Kidney tubule cell (primary cell): ENCODE measurements at regions not wholly inside any gene's neighbourhood (a gene's known extent, or its start where the extent isn't known, plus 50 kb on each side); places are given as distances from the start of the nearest gene placed in this dataset.

ENCODE experiments used
- DNase-seq: peaks from one replicate; pipeline ENCODE4 v3.0.0-alpha.2; 2018; ENCODE audit warnings: low spot score

GRCh38 chr16:73743665-73744496, 552.7 kb upstream of the PSMD7 start:
- no peak for DNase-seq

GRCh38 chr16:73739049-73739769, 557.4 kb upstream of the PSMD7 start:
- peak; percentile 34 for DNase-seq

GRCh38 chr16:73738266-73738665, 558.3 kb upstream of the PSMD7 start:
- no peak for DNase-seq

GRCh38 chr16:73737637-73738036, 559.0 kb upstream of the PSMD7 start:
- no peak for DNase-seq

- DNase-seq, result no peak
These were observed 560.7 kb upstream of the PSMD7 start for GRCh38 chr16:73735954-73736353.

GRCh38 chr16:73735018-73735417, 561.6 kb upstream of the PSMD7 start:
- peak; percentile 88 for DNase-seq

GRCh38 chr16:73732681-73733080, 563.9 kb upstream of the PSMD7 start:
- no peak for DNase-seq

GRCh38 chr16:73732143-73732542, 564.5 kb upstream of the PSMD7 start:
- no peak for DNase-seq

GRCh38 chr16:73730481-73731090, 566.0 kb upstream of the PSMD7 start:
- no peak for DNase-seq

- no peak for DNase-seq
These were observed 571.5 kb upstream of the PSMD7 start for GRCh38 chr16:73725156-73725555.

- no peak for DNase-seq
These were observed 572.1 kb upstream of the PSMD7 start for GRCh38 chr16:73724503-73724902.

- DNase-seq, result no peak
These were observed 579.2 kb upstream of the PSMD7 start for GRCh38 chr16:73717266-73717974.

- DNase-seq, result no peak
These were observed 581.6 kb upstream of the PSMD7 start for GRCh38 chr16:73714976-73715375.

GRCh38 chr16:73713778-73714495, 582.7 kb upstream of the PSMD7 start:
- DNase-seq, result peak; percentile 31

GRCh38 chr16:73713251-73713650, 583.4 kb upstream of the PSMD7 start:
- no peak for DNase-seq

GRCh38 chr16:73711406-73712080, 585.1 kb upstream of the PSMD7 start:
- DNase-seq, result no peak

- no peak for DNase-seq
These were observed 586.1 kb upstream of the PSMD7 start for GRCh38 chr16:73710526-73710925.

GRCh38 chr16:73707863-73708262, 588.8 kb upstream of the PSMD7 start:
- DNase-seq, result no peak

- DNase-seq, result no peak
These were observed 592.7 kb upstream of the PSMD7 start for GRCh38 chr16:73703891-73704290.

GRCh38 chr16:73697336-73697735, 599.3 kb upstream of the PSMD7 start:
- DNase-seq, result peak; percentile 13

GRCh38 chr16:73692861-73693260, 603.8 kb upstream of the PSMD7 start:
- no peak for DNase-seq
